ENCODE measurements at regions not wholly inside any gene's neighbourhood (a gene's known extent, or its start where the extent isn't known, plus 50 kb on each side); places are given as distances from the start of the nearest gene placed in this dataset.

DNA sequence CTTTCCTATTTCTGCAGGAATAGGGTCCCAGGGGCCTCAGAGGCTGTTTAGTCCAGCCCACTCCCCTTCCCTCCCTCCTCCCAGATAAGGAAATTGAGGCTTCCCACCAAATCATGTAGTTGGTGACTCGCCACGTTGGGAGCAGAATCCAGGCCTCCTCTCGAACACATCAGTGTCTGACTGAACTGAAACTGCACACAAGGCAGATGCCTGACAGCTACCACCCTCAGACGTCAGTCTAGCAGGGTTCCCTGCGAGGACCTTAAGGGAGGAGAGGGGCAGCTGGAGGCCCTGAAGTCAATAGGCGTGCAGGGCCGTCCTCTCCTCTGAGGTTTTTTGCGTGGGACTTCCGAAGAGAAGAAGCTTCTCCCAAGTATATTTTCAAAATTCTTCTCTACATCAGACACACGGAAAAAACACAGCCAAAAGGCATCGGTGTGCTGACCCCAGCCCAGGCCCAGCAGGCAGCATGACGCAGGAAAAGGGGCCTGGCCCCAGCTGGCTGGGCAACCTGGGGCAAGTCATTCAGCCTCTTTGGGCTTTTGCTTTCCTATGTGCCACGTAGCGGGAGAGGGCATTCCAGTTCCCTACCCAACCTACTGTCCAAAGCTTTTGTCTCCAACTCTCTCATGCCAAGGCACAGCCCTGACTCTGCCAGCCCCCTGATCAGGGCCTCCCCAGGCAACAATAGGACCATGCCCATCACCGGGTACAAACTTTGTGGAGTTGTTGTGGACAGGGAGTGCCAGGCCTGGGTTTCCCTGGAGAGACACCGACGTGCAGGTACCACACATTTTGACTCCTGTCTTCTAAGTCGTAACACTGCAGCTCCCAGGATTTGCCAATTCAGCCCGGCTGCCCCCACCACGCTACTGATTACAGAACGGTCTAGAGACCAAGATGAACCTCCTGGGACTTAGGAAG, 283.1 kb downstream of the XXYLT1 start:
- no peaks in the 10 kb centered on the region for H3K9me3 ChIP-seq
- H3K27me3 ChIP-seq (ENCODE audit: insufficient read depth): no peaks in the 10 kb centered on the region
- no peak overlapping the region for H3K9ac ChIP-seq
- H3F3A ChIP-seq (replicated peaks; ENCODE audit: insufficient read depth): peaks cover 4% of the 10 kb centered on the region
- POLR2A ChIA-PET: no interaction called here
- H3K27ac ChIP-seq (ENCODE audit: low read depth in 2 of 2, low read length in 1 of 2): no peak overlapping the region
- no peak overlapping the region for H3K4me3 ChIP-seq (ENCODE audit: low read depth in 2 of 2, low read length in 1 of 2)
- CTCF ChIA-PET: interaction anchor here (0.6 to 1.4 kb wide), 2 partner anchors 11 to 13 kb away, joined by 3 to 4 read pairs; no protein-coding TSS in a partner anchor
- no peaks in the 10 kb centered on the region for H3K79me2 ChIP-seq (ENCODE audit: insufficient read depth)
- WGBS (ENCODE audit: low lambda C conversion rate): 77% methylated on average over 11 of the region's 21 CpGs
- H3K4me2 ChIP-seq: no peak overlapping the region
- H3K36me3 ChIP-seq (replicated peaks in 1 of 2; ENCODE audit: control insufficient read depth in 1 of 2, insufficient read depth in 2 of 2, low read length in 1 of 2): no peaks in the 10 kb centered on the region
- no peaks in the 10 kb centered on the region for H3K9me2 ChIP-seq
- H4K20me1 ChIP-seq (ENCODE audit: insufficient read depth): no peaks in the 10 kb centered on the region
- TF ChIP-seq, protein P1, sequence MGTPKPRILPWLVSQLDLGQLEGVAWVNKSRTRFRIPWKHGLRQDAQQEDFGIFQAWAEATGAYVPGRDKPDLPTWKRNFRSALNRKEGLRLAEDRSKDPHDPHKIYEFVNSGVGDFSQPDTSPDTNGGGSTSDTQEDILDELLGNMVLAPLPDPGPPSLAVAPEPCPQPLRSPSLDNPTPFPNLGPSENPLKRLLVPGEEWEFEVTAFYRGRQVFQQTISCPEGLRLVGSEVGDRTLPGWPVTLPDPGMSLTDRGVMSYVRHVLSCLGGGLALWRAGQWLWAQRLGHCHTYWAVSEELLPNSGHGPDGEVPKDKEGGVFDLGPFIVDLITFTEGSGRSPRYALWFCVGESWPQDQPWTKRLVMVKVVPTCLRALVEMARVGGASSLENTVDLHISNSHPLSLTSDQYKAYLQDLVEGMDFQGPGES (IDR thresholded peaks at IDR 0.05; ENCODE audit: low read depth, low read length): no peak
- TF ChIP-seq, protein P2, sequence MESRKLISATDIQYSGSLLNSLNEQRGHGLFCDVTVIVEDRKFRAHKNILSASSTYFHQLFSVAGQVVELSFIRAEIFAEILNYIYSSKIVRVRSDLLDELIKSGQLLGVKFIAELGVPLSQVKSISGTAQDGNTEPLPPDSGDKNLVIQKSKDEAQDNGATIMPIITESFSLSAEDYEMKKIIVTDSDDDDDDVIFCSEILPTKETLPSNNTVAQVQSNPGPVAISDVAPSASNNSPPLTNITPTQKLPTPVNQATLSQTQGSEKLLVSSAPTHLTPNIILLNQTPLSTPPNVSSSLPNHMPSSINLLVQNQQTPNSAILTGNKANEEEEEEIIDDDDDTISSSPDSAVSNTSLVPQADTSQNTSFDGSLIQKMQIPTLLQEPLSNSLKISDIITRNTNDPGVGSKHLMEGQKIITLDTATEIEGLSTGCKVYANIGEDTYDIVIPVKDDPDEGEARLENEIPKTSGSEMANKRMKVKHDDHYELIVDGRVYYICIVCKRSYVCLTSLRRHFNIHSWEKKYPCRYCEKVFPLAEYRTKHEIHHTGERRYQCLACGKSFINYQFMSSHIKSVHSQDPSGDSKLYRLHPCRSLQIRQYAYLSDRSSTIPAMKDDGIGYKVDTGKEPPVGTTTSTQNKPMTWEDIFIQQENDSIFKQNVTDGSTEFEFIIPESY (IDR thresholded peaks at IDR 0.05; ENCODE audit: borderline replicate concordance, low read depth): no peak
- TF ChIP-seq EZH2phosphoT487 (IDR thresholded peaks at IDR 0.05; ENCODE audit: borderline replicate concordance, low read depth) (no peak), TCF12 (IDR thresholded peaks at IDR 0.05) (no peak), RCOR1 (IDR thresholded peaks at IDR 0.05; ENCODE audit: low read length) (no peak), YY1 (IDR thresholded peaks at IDR 0.05; ENCODE audit: low read depth) (no peak), NFIC (IDR thresholded peaks at IDR 0.05; ENCODE audit: borderline replicate concordance) (no peak), POLR2AphosphoS5 (IDR thresholded peaks at IDR 0.05; ENCODE audit: low read depth, low read length) (no peak), CHD2 (IDR thresholded peaks at IDR 0.05; ENCODE audit: low read length, partially characterized antibody) (no peak), FOSL2 (IDR thresholded peaks at IDR 0.05; ENCODE audit: borderline replicate concordance, low read depth) (no peak), TAF1 (IDR thresholded peaks at IDR 0.05; ENCODE audit: borderline replicate concordance, low read depth, low read length) (no peak), SIN3A (IDR thresholded peaks at IDR 0.05; ENCODE audit: borderline replicate concordance, low read depth, low read length) (no peak), MEF2A (IDR thresholded peaks at IDR 0.05; ENCODE audit: borderline replicate concordance, low read depth) (no peak), FOXJ3 (CRISPR knock-in tag; IDR thresholded peaks at IDR 0.05) (no peak), SMC3 (IDR thresholded peaks at IDR 0.05; ENCODE audit: low read depth, low read length) (no peak), RAD21 (IDR thresholded peaks at IDR 0.05; ENCODE audit: low read length) (no peak)
- TF ChIP-seq, protein P3, sequence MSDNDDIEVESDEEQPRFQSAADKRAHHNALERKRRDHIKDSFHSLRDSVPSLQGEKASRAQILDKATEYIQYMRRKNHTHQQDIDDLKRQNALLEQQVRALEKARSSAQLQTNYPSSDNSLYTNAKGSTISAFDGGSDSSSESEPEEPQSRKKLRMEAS (IDR thresholded peaks at IDR 0.05; ENCODE audit: low read depth): no peak
- TF ChIP-seq, protein P4, sequence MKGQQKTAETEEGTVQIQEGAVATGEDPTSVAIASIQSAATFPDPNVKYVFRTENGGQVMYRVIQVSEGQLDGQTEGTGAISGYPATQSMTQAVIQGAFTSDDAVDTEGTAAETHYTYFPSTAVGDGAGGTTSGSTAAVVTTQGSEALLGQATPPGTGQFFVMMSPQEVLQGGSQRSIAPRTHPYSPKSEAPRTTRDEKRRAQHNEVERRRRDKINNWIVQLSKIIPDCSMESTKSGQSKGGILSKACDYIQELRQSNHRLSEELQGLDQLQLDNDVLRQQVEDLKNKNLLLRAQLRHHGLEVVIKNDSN (IDR thresholded peaks at IDR 0.05; ENCODE audit: borderline replicate concordance, low read depth): no peak
- TF ChIP-seq, protein P5, sequence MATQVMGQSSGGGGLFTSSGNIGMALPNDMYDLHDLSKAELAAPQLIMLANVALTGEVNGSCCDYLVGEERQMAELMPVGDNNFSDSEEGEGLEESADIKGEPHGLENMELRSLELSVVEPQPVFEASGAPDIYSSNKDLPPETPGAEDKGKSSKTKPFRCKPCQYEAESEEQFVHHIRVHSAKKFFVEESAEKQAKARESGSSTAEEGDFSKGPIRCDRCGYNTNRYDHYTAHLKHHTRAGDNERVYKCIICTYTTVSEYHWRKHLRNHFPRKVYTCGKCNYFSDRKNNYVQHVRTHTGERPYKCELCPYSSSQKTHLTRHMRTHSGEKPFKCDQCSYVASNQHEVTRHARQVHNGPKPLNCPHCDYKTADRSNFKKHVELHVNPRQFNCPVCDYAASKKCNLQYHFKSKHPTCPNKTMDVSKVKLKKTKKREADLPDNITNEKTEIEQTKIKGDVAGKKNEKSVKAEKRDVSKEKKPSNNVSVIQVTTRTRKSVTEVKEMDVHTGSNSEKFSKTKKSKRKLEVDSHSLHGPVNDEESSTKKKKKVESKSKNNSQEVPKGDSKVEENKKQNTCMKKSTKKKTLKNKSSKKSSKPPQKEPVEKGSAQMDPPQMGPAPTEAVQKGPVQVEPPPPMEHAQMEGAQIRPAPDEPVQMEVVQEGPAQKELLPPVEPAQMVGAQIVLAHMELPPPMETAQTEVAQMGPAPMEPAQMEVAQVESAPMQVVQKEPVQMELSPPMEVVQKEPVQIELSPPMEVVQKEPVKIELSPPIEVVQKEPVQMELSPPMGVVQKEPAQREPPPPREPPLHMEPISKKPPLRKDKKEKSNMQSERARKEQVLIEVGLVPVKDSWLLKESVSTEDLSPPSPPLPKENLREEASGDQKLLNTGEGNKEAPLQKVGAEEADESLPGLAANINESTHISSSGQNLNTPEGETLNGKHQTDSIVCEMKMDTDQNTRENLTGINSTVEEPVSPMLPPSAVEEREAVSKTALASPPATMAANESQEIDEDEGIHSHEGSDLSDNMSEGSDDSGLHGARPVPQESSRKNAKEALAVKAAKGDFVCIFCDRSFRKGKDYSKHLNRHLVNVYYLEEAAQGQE (IDR thresholded peaks at IDR 0.05; ENCODE audit: low read depth, low read length): no peak
- H3K4me1 ChIP-seq (ENCODE audit: control insufficient read depth in 1 of 2, insufficient read depth in 2 of 2, low read depth in 1 of 2, low read length in 1 of 2): peaks cover 0 to 13% of the 10 kb centered on the region in 2 experiments; a peak in 2 of 4 replicates
- DNase-seq: no peak
- no peak overlapping the region for H2AFZ ChIP-seq (ENCODE audit: low read depth)
